BLaER1 treated with 17β-estradiol and CSF1 and Interleukin-3, amounts not matched to agents 10 nM and 100 nM (cell line): ENCODE measurements at regions not wholly inside any gene's neighbourhood (a gene's known extent, or its start where the extent isn't known, plus 50 kb on each side); places are given as distances from the start of the nearest gene placed in this dataset.

Experiments used
- H3K27ac ChIP-seq, 11 experiments: shearing (Covaris generic); formaldehyde crosslinking; 2 replicates each; pipeline ENCODE4 v1.8.1; 2022
- H3K27me3 ChIP-seq, 11 experiments: shearing (Covaris generic); formaldehyde crosslinking; 2 replicates each; pipeline ENCODE4 v1.8.1; 2022
- H3K36me3 ChIP-seq, 11 experiments: shearing (Covaris generic); formaldehyde crosslinking; 2 replicates each; pipeline ENCODE4 v1.8.1; 2022
- H3K4me1 ChIP-seq, 10 experiments: shearing (Covaris generic); formaldehyde crosslinking; 2 replicates each; pipeline ENCODE4 v1.8.1; 2022
- H3K4me2 ChIP-seq, 11 experiments: shearing (Covaris generic); formaldehyde crosslinking; 2 replicates each; pipeline ENCODE4 v1.8.1; 2022
- H3K4me3 ChIP-seq, 10 experiments: shearing (Covaris generic); formaldehyde crosslinking; 2 replicates each; pipeline ENCODE4 v1.8.1; 2022
- H3K9ac ChIP-seq, 11 experiments: shearing (Covaris generic); formaldehyde crosslinking; 2 replicates each; pipeline ENCODE4 v1.8.1; 2022
- H3K9me3 ChIP-seq, 11 experiments: shearing (Covaris generic); formaldehyde crosslinking; replicated peaks in 1 of 11; 2 replicates each; pipeline ENCODE4 v1.8.1; 2022
- H4K20me1 ChIP-seq, 11 experiments: shearing (Covaris generic); formaldehyde crosslinking; 2 replicates each; pipeline ENCODE4 v1.8.1; 2022
- Cebpa-rat ChIP-seq, 11 experiments: shearing (Covaris generic); IDR thresholded peaks; 2 replicates each; pipeline ENCODE4 v1.8.1; 2022

- Histone ChIP-seq H3K27ac (peak overlapping the region in 7 of 11 experiments; percentile 3 to 90 (median 66); a peak in 11 of 22 replicates), H3K36me3 (no peaks in the 10 kb centered on the region), H4K20me1 (no peaks in the 10 kb centered on the region), H3K9ac (peak overlapping the region in 2 of 11 experiments; percentile 4 to 9; a peak in 1 of 22 replicates), H3K27me3 (no peaks in the 10 kb centered on the region), H3K4me2 (peak overlapping the region in 4 of 11 experiments; percentile 9 to 84 (median 68); a peak in 7 of 22 replicates), H3K9me3 (peaks cover 0 to 21% (median 0%) of the 10 kb centered on the region in 11 experiments; a peak in 4 of 22 replicates), H3K4me1 (peaks cover 6 to 51% (median 13%) of the 10 kb centered on the region in 10 experiments; a peak in 17 of 20 replicates), H3K4me3 (no peak overlapping the region)
- TF ChIP-seq Cebpa-rat (IDR thresholded peaks at IDR 0.05), result no peak
Measured at GRCh38 chr15:38002883-38003477, 68.5 kb downstream of the TMCO5A start.

- Histone ChIP-seq H3K27me3 (no peaks in the 10 kb centered on the region), H3K4me2 (peak overlapping the region in 4 of 11 experiments; percentile 7 to 84 (median 68); a peak in 7 of 22 replicates), H3K9ac (peak overlapping the region in 3 of 11 experiments; percentile 4 to 9 (median 4); a peak in 3 of 22 replicates), H3K9me3 (peaks cover 0 to 14% (median 0%) of the 10 kb centered on the region in 11 experiments; a peak in 4 of 22 replicates), H3K4me3 (no peak overlapping the region), H3K4me1 (peaks cover 6 to 64% (median 13%) of the 10 kb centered on the region in 10 experiments; a peak in 17 of 20 replicates), H3K27ac (peak overlapping the region in 8 of 11 experiments; percentile 3 to 90 (median 58); a peak in 13 of 22 replicates), H4K20me1 (no peaks in the 10 kb centered on the region), H3K36me3 (no peaks in the 10 kb centered on the region)
- TF ChIP-seq Cebpa-rat (IDR thresholded peaks at IDR 0.05), result no peak
Measured at GRCh38 chr15:38004218-38004861, 69.9 kb downstream of the TMCO5A start.

GRCh38 chr15:38005953-38006808, 71.7 kb downstream of the TMCO5A start:
- TF ChIP-seq Cebpa-rat (IDR thresholded peaks at IDR 0.05), result no peak
- Histone ChIP-seq H3K9me3 (peaks cover 0 to 6% (median 0%) of the 10 kb centered on the region in 11 experiments; a peak in 3 of 22 replicates), H3K4me2 (peak overlapping the region in 8 of 11 experiments; percentile 15 to 84 (median 60); a peak in 13 of 22 replicates), H3K4me3 (no peak overlapping the region), H4K20me1 (no peaks in the 10 kb centered on the region), H3K27me3 (no peaks in the 10 kb centered on the region), H3K4me1 (peaks cover 6 to 77% (median 13%) of the 10 kb centered on the region in 10 experiments; a peak in 17 of 20 replicates), H3K36me3 (no peaks in the 10 kb centered on the region), H3K27ac (peak overlapping the region in 9 of 11 experiments; percentile 22 to 90 (median 64); a peak in 14 of 22 replicates), H3K9ac (peak overlapping the region in 4 of 11 experiments; percentile 29 to 71 (median 68); a peak in 9 of 22 replicates)

- TF ChIP-seq Cebpa-rat (IDR thresholded peaks at IDR 0.05), result no peak
- Histone ChIP-seq H3K4me2 (no peak overlapping the region), H4K20me1 (no peaks in the 10 kb centered on the region), H3K9me3 (peaks cover 0 to under 1% (median 0%) of the 10 kb centered on the region in 11 experiments; a peak in 2 of 22 replicates), H3K4me3 (no peak overlapping the region), H3K4me1 (peaks cover 6 to 74% (median 13%) of the 10 kb centered on the region in 10 experiments; a peak in 17 of 20 replicates), H3K27me3 (no peaks in the 10 kb centered on the region), H3K9ac (no peak overlapping the region), H3K27ac (no peak overlapping the region), H3K36me3 (no peaks in the 10 kb centered on the region)
Measured at GRCh38 chr15:38010395-38010794, 76.0 kb downstream of the TMCO5A start.

GRCh38 chr15:38012894-38013293, 78.5 kb downstream of the TMCO5A start:
- Histone ChIP-seq H3K4me2 (peak overlapping the region in 5 of 11 experiments; percentile 5 to 66 (median 53); a peak in 8 of 22 replicates), H3K4me1 (peaks cover 0 to 65% (median 0%) of the 10 kb centered on the region in 10 experiments; a peak in 9 of 20 replicates), H3K27me3 (no peaks in the 10 kb centered on the region), H4K20me1 (no peaks in the 10 kb centered on the region), H3K9me3 (peaks cover 7 to 25% (median 11%) of the 10 kb centered on the region in 11 experiments; a peak in 21 of 22 replicates), H3K4me3 (no peak overlapping the region), H3K9ac (no peak overlapping the region), H3K36me3 (no peaks in the 10 kb centered on the region; a peak in 2 of 22 replicates), H3K27ac (peak overlapping the region in 2 of 11 experiments; percentile 12 to 31; a peak in 4 of 22 replicates)
- TF ChIP-seq Cebpa-rat (IDR thresholded peaks at IDR 0.05), result no peak

GRCh38 chr15:38017721-38018120, 83.3 kb downstream of the TMCO5A start:
- H3K27me3 ChIP-seq, result no peaks in the 10 kb centered on the region
- H3K27ac ChIP-seq, result peak overlapping the region in 5 of 11 experiments; percentile 39 to 86 (median 74); a peak in 9 of 22 replicates
- TF ChIP-seq Cebpa-rat (IDR thresholded peaks at IDR 0.05), result no peak
- peaks cover 10 to 34% (median 13%) of the 10 kb centered on the region in 11 experiments; a peak in 21 of 22 replicates for H3K9me3 ChIP-seq
- peaks cover 8 to 72% (median 20%) of the 10 kb centered on the region in 10 experiments for H3K4me1 ChIP-seq
- no peaks in the 10 kb centered on the region for H4K20me1 ChIP-seq
- H3K36me3 ChIP-seq, result no peaks in the 10 kb centered on the region; a peak in 2 of 22 replicates
- H3K9ac ChIP-seq, result peak overlapping the region in 3 of 11 experiments; percentile 4 to 46 (median 27); a peak in 3 of 22 replicates
- H3K4me3 ChIP-seq, result peak overlapping the region in 1 of 10 experiments; percentile 7; a peak in 2 of 20 replicates
- peak overlapping the region in 4 of 11 experiments; percentile 7 to 61 (median 32); a peak in 5 of 22 replicates for H3K4me2 ChIP-seq

GRCh38 chr15:38019066-38019465, 84.6 kb downstream of the TMCO5A start:
- Histone ChIP-seq H4K20me1 (no peaks in the 10 kb centered on the region), H3K4me1 (peaks cover 8 to 58% (median 19%) of the 10 kb centered on the region in 10 experiments), H3K4me2 (peak overlapping the region in 3 of 11 experiments; percentile 50 to 77 (median 74); a peak in 7 of 22 replicates), H3K36me3 (no peaks in the 10 kb centered on the region; a peak in 2 of 22 replicates), H3K27me3 (no peaks in the 10 kb centered on the region), H3K4me3 (no peak overlapping the region), H3K27ac (peak overlapping the region in 5 of 11 experiments; percentile 24 to 86 (median 74); a peak in 9 of 22 replicates), H3K9ac (peak overlapping the region in 2 of 11 experiments; percentile 5 to 62; a peak in 2 of 22 replicates), H3K9me3 (peaks cover 10 to 47% (median 23%) of the 10 kb centered on the region in 11 experiments; a peak in 21 of 22 replicates)
- no peak for TF ChIP-seq Cebpa-rat (IDR thresholded peaks at IDR 0.05)

GRCh38 chr15:38021259-38021658, 86.8 kb downstream of the TMCO5A start:
- H3K36me3 ChIP-seq, result no peaks in the 10 kb centered on the region; a peak in 2 of 22 replicates
- no peak overlapping the region for H3K9ac ChIP-seq
- H3K4me3 ChIP-seq, result no peak overlapping the region; a peak in 1 of 20 replicates
- peaks cover 11 to 53% (median 24%) of the 10 kb centered on the region in 11 experiments for H3K9me3 ChIP-seq
- H3K27me3 ChIP-seq, result no peaks in the 10 kb centered on the region
- H3K4me2 ChIP-seq, result peak overlapping the region; percentile 29 to 70 (median 56); a peak in 21 of 22 replicates
- peaks cover 8 to 57% (median 19%) of the 10 kb centered on the region in 10 experiments for H3K4me1 ChIP-seq
- TF ChIP-seq Cebpa-rat (IDR thresholded peaks at IDR 0.05), result no peak
- H4K20me1 ChIP-seq, result no peaks in the 10 kb centered on the region
- peak overlapping the region in 3 of 11 experiments; percentile 6 to 26 (median 17); a peak in 2 of 22 replicates for H3K27ac ChIP-seq
